Mucosa of stomach (tissue), 1 donor: ENCODE measurements at regions not wholly inside any gene's neighbourhood (a gene's known extent, or its start where the extent isn't known, plus 50 kb on each side); places are given as distances from the start of the nearest gene placed in this dataset.

Source experiments
- H3K27me3 ChIP-seq: one replicate; pipeline ENCODE4 v1.7.0; 2013; ENCODE audit warnings: mild to moderate bottlenecking, low read length; ENCODE audit not compliant: control insufficient read depth, insufficient read depth
- H3K36me3 ChIP-seq: one replicate; pipeline ENCODE4 v1.7.0; 2013; ENCODE audit warnings: low read length; ENCODE audit not compliant: control insufficient read depth, insufficient read depth
- H3K4me1 ChIP-seq: one replicate; pipeline ENCODE4 v1.7.0; 2013; ENCODE audit warnings: mild to moderate bottlenecking, low read length; ENCODE audit not compliant: control insufficient read depth, insufficient read depth
- H3K4me3 ChIP-seq: one replicate; pipeline ENCODE4 v1.7.0; 2013; ENCODE audit warnings: low read length
- H3K9ac ChIP-seq: one replicate; pipeline ENCODE4 v1.7.0; 2013; ENCODE audit warnings: mild to moderate bottlenecking, low read length, moderate library complexity
- H3K9me3 ChIP-seq: one replicate; pipeline ENCODE4 v1.7.0; 2013; ENCODE audit warnings: mild to moderate bottlenecking, low read length, moderate library complexity; ENCODE audit not compliant: control insufficient read depth
- donor health status: Pancreatic carcinoma.

DNA sequence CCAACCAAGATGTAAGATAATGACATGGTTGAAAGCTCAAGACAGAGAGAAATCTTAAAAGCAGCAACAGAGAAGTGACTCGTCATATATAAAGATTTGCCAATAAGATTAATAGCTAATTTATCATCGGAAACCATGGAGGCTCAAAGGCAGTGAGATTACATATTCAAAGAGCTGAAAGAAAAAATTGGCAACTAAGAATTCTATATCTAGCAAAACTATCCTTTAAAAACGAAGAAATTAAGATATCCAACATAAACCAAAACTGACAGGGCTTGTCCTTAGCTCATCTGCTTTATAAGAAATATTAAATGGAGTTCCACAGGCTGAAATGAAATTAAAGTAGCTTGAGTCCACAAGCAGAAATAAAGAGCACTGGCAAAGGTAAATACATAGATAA lies 236.6 kb downstream of the ANAPC1 start:
- Histone ChIP-seq H3K4me1 (no peaks in the 10 kb centered on the region), H3K4me3 (no peak overlapping the region), H3K36me3 (no peaks in the 10 kb centered on the region), H3K9me3 (no peaks in the 10 kb centered on the region), H3K27me3 (no peaks in the 10 kb centered on the region), H3K9ac (no peak overlapping the region)

- Histone ChIP-seq H3K9me3 (no peaks in the 10 kb centered on the region), H3K4me3 (no peak overlapping the region), H3K4me1 (no peaks in the 10 kb centered on the region), H3K36me3 (no peaks in the 10 kb centered on the region), H3K9ac (no peak overlapping the region), H3K27me3 (no peaks in the 10 kb centered on the region)
These were observed 232.0 kb downstream of the ANAPC1 start for GRCh38 chr2:111652038-111652437.

DNA sequence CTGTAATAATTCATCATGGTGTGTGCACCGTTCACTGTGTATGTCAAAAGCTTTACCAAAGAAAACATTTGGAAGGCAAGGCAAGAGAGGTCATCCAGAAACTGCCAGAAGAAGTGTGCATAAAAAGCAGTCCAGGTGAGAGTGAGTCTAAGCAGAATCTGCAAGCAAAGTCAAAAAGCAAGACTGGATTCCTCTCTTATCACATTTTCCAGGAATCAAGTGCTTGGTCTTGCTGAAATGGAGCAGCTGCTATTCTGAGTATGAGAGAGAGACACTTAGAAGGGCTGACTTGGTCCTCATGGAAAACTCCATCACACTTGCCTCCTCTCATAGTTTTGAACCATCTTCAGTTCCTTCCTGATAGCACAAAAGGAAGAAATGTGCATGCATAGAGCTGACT lies 231.3 kb downstream of the ANAPC1 start:
- Histone ChIP-seq H3K9me3 (no peaks in the 10 kb centered on the region), H3K4me1 (no peaks in the 10 kb centered on the region), H3K4me3 (no peak overlapping the region), H3K27me3 (no peaks in the 10 kb centered on the region), H3K36me3 (no peaks in the 10 kb centered on the region), H3K9ac (no peak overlapping the region)

DNA sequence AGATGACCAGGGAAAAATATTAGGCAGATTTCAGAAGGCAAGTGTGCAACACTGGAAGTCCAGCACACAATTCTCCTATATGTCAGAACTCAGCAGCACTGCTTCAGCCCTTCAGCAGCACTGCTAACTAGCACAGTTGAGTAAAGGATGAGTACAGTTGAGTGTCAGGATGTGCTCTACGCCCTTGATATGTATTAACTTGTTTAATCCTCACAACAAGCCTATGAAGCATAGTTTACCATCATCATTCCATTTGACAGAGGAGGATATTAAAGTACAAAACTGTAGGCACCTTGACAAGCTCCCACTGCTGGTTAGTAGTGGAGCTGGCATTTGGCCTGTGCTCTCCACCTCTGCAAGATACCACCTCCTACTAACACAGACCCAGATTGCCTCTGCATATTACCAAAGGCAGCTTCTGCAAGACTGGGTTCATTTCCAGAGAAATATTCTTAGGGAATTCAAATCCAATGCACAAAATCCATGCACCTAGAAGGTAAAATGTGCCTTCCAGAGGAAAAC lies 230.8 kb downstream of the ANAPC1 start:
- H3K9ac ChIP-seq = no peak overlapping the region
- H3K27me3 ChIP-seq = no peaks in the 10 kb centered on the region
- no peaks in the 10 kb centered on the region for H3K4me1 ChIP-seq
- no peak overlapping the region for H3K4me3 ChIP-seq
- no peaks in the 10 kb centered on the region for H3K36me3 ChIP-seq
- no peaks in the 10 kb centered on the region for H3K9me3 ChIP-seq

GRCh38 chr2:111653913-111654312 lies 230.1 kb downstream of the ANAPC1 start:
- Histone ChIP-seq H3K4me3 (no peak overlapping the region), H3K36me3 (no peaks in the 10 kb centered on the region), H3K4me1 (peaks cover under 1% of the 10 kb centered on the region), H3K9me3 (no peaks in the 10 kb centered on the region), H3K27me3 (no peaks in the 10 kb centered on the region), H3K9ac (no peak overlapping the region)

DNA sequence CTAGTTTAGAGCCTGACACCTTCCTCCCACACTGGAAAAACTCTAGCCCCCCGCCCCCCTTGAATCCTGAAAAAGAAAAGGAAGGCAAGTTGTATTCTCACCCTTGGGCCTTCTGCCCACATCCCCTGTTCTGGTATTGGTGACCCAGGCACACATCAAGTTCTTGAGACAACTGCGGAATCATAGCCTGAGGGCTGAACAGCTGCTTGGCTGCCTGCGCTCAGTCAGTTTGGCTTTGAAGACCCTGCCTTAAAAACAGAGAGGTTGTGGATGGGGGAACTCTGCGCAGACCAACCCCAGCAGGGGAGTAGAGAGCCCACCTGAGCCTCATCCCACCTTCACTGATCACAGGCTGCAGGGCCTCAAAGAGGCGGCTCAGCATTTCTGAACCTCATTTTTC lies 229.2 kb downstream of the ANAPC1 start:
- Histone ChIP-seq H3K27me3 (no peaks in the 10 kb centered on the region), H3K4me1 (peaks cover 10% of the 10 kb centered on the region), H3K9me3 (no peaks in the 10 kb centered on the region), H3K9ac (no peak overlapping the region), H3K36me3 (no peaks in the 10 kb centered on the region), H3K4me3 (no peak overlapping the region)

DNA sequence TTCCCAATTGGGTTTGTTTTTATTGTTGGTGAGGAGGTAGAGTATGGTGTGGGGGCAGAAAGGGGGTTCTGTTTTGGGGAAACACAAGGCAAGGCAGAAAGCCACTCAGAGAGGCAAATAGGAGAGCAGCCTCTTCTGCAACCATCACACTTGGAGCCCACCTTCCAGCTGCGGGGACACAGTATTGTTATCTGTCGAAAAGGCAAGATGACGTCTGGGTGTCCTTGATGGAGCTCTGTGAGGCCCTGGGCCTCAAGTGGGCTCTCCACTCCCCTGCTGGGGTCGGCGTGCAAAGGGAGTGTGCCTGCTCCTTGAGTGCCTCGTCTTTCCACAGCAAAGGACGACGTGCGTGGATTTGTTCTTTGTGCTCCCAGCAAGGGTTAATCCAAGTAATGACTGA lies 227.6 kb downstream of the ANAPC1 start:
- no peak overlapping the region for H3K9ac ChIP-seq

DNA sequence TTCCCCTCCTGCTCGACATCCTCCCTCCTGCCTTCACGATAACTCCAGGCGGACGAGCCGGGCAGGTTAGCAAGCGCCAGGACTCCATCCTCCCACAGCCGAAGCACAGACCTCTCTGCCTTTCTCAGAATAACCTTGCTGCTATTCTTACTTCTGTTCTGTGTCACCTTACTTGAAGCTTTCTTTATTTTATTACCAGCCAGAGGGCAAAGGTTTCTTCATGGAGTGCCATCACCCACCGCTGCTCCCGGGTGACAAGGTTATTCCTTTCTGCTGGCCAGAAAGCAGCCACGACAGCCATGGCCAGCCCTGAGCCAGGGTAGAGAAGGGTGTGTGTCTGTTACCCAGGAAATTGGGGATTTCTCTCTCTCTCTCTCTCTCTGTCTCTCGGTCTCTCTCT lies 227.1 kb downstream of the ANAPC1 start:
- Histone ChIP-seq H3K9ac (no peak overlapping the region), H3K9me3 (no peaks in the 10 kb centered on the region), H3K4me1 (peaks cover 16% of the 10 kb centered on the region), H3K4me3 (no peak overlapping the region), H3K27me3 (no peaks in the 10 kb centered on the region), H3K36me3 (no peaks in the 10 kb centered on the region)

More for the DNA sequence above, 227.6 kb downstream of the ANAPC1 start:
- no peaks in the 10 kb centered on the region for H3K27me3 ChIP-seq
- peaks cover 16% of the 10 kb centered on the region for H3K4me1 ChIP-seq
- H3K36me3 ChIP-seq = no peaks in the 10 kb centered on the region
- H3K9me3 ChIP-seq = no peaks in the 10 kb centered on the region
- no peak overlapping the region for H3K4me3 ChIP-seq

DNA sequence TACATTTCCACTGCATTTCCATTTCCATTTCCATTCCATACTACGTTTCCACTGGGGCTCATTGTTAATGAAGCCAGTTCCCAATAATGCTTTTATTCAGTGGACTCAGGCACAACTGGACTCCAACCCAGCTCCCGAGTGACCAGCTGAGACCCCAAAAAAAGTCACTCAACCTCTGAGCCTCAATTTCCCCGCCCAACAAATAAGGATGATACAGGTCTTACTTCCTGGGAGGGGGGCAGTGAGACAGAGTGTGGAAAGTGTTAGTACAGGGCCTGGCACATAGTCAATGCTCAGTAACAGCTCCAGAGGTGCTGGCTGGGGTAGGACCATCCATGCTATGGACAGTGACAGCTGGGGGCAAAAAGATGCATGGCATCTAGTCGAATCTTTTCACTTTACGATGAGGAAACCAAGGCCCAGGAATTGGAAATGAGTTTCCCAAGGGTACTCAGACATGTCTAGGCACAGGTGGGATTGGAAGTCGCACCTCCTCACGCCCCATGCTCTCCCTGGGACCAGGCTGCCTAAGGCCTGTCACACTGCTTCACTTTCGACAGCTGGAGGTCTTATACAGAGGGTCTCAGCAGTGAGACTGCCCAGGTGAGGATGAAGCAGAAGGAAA lies 226.5 kb downstream of the ANAPC1 start:
- Histone ChIP-seq H3K9me3 (no peaks in the 10 kb centered on the region), H3K27me3 (no peaks in the 10 kb centered on the region), H3K4me1 (peaks cover 16% of the 10 kb centered on the region), H3K9ac (no peak overlapping the region), H3K4me3 (no peak overlapping the region), H3K36me3 (no peaks in the 10 kb centered on the region)

GRCh38 chr2:111659361-111660333 lies 224.3 kb downstream of the ANAPC1 start:
- Histone ChIP-seq H3K4me3 (peak overlapping the region; percentile 26), H3K4me1 (peaks cover 26% of the 10 kb centered on the region), H3K9ac (peak overlapping the region; percentile 30), H3K27me3 (no peaks in the 10 kb centered on the region), H3K36me3 (no peaks in the 10 kb centered on the region), H3K9me3 (no peaks in the 10 kb centered on the region)

GRCh38 chr2:111660811-111661210 lies 223.2 kb downstream of the ANAPC1 start:
- Histone ChIP-seq H3K4me3 (no peak overlapping the region), H3K4me1 (peaks cover 26% of the 10 kb centered on the region), H3K9ac (no peak overlapping the region), H3K9me3 (no peaks in the 10 kb centered on the region), H3K27me3 (no peaks in the 10 kb centered on the region), H3K36me3 (no peaks in the 10 kb centered on the region)

DNA sequence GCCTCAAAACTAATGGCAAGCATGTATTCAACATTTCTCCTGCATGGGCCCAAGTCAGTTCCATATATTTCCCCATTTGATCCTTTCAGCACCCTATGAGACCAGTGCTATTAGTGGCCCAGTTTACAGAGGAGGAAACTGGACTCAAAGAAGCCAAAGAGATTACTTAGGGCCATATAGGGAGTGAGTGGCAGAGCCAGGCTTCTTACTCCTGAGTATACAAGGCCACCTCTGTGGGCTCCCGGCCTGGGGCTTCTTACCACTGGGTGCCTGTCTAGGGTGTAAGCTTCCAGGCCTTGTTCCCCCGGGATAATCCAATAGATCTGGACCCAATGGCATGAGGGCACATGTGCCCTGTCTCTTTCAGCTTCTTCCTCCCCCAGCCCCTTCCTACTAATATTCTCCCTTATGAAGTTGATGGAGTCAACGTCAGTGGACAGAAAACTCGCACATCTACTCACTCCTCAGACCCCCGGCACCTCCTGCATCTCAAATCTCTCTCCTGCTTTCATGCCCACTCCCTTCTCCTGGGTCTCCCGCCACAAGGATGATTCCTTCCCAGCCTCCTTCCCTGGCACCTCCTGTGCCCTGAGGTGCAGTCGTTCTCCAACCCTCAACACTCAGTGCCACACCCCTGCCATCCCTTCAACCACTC lies 222.6 kb downstream of the ANAPC1 start:
- no peak overlapping the region for H3K9ac ChIP-seq
- no peaks in the 10 kb centered on the region for H3K36me3 ChIP-seq
- no peaks in the 10 kb centered on the region for H3K27me3 ChIP-seq
- H3K4me3 ChIP-seq = no peak overlapping the region
- no peaks in the 10 kb centered on the region for H3K9me3 ChIP-seq
- peaks cover 26% of the 10 kb centered on the region for H3K4me1 ChIP-seq
